ENCODE measurements at regions not wholly inside any gene's neighbourhood (a gene's known extent, or its start where the extent isn't known, plus 50 kb on each side); places are given as distances from the start of the nearest gene placed in this dataset.

- Histone ChIP-seq H3K36me3 (ENCODE audit: control insufficient read depth, insufficient read depth, low read length) (no peaks in the 10 kb centered on the region), H3K4me1 (ENCODE audit: control insufficient read depth, insufficient read depth, low read length) (no peaks in the 10 kb centered on the region; the same call in 1 of the 2 replicates), H3K4me3 (ENCODE audit: low read length) (no peak overlapping the region), H3K27ac (ENCODE audit: low read length) (no peak overlapping the region), H3K27me3 (ENCODE audit: control insufficient read depth, insufficient read depth, low read length) (no peaks in the 10 kb centered on the region), H3K9me3 (ENCODE audit: control insufficient read depth, insufficient read depth, low read length) (no peaks in the 10 kb centered on the region)
- no CpG with 5 or more reads among the region's 16 CpGs for WGBS (ENCODE audit: insufficient coverage, insufficient read length)
- DNase-seq (ENCODE audit: low read depth, low spot score), result no peak
Observed at GRCh38 chr5:3385991-3386519, 209.6 kb upstream of the IRX1 start.

GRCh38 chr5:3384531-3384930 is 211.1 kb upstream of the IRX1 start:
- H3K4me1 ChIP-seq (ENCODE audit: control insufficient read depth, insufficient read depth, low read length), result no peaks in the 10 kb centered on the region; the same call in 1 of the 2 replicates
- DNase-seq (ENCODE audit: low read depth, low spot score), result no peak
- WGBS (ENCODE audit: insufficient coverage, insufficient read length), result no CpG with 5 or more reads among the region's 7 CpGs
- H3K36me3 ChIP-seq (ENCODE audit: control insufficient read depth, insufficient read depth, low read length), result no peaks in the 10 kb centered on the region
- H3K27me3 ChIP-seq (ENCODE audit: control insufficient read depth, insufficient read depth, low read length), result no peaks in the 10 kb centered on the region
- no peaks in the 10 kb centered on the region for H3K9me3 ChIP-seq (ENCODE audit: control insufficient read depth, insufficient read depth, low read length)
- H3K4me3 ChIP-seq (ENCODE audit: low read length), result no peak overlapping the region
- H3K27ac ChIP-seq (ENCODE audit: low read length), result no peak overlapping the region

- no peaks in the 10 kb centered on the region; the same call in 1 of the 2 replicates for H3K4me1 ChIP-seq (ENCODE audit: control insufficient read depth, insufficient read depth, low read length)
- no peak overlapping the region for H3K4me3 ChIP-seq (ENCODE audit: low read length)
- no peaks in the 10 kb centered on the region for H3K36me3 ChIP-seq (ENCODE audit: control insufficient read depth, insufficient read depth, low read length)
- DNase-seq (ENCODE audit: low read depth, low spot score), result no peak
- no peaks in the 10 kb centered on the region for H3K27me3 ChIP-seq (ENCODE audit: control insufficient read depth, insufficient read depth, low read length)
- no peak overlapping the region for H3K27ac ChIP-seq (ENCODE audit: low read length)
- no CpG with 5 or more reads among the region's 9 CpGs for WGBS (ENCODE audit: insufficient coverage, insufficient read length)
- no peaks in the 10 kb centered on the region for H3K9me3 ChIP-seq (ENCODE audit: control insufficient read depth, insufficient read depth, low read length)
Observed at GRCh38 chr5:3382782-3383181, 212.8 kb upstream of the IRX1 start.

GRCh38 chr5:3382151-3382550 is 213.5 kb upstream of the IRX1 start:
- Histone ChIP-seq H3K27me3 (ENCODE audit: control insufficient read depth, insufficient read depth, low read length) (no peaks in the 10 kb centered on the region), H3K9me3 (ENCODE audit: control insufficient read depth, insufficient read depth, low read length) (no peaks in the 10 kb centered on the region), H3K27ac (ENCODE audit: low read length) (no peak overlapping the region), H3K4me1 (ENCODE audit: control insufficient read depth, insufficient read depth, low read length) (no peaks in the 10 kb centered on the region; the same call in 1 of the 2 replicates), H3K4me3 (ENCODE audit: low read length) (no peak overlapping the region), H3K36me3 (ENCODE audit: control insufficient read depth, insufficient read depth, low read length) (no peaks in the 10 kb centered on the region)
- WGBS (ENCODE audit: insufficient coverage, insufficient read length), result no CpG with 5 or more reads among the region's 10 CpGs
- DNase-seq (ENCODE audit: low read depth, low spot score), result no peak

- no peak for DNase-seq (ENCODE audit: low read depth, low spot score)
- Histone ChIP-seq H3K36me3 (ENCODE audit: control insufficient read depth, insufficient read depth, low read length) (no peaks in the 10 kb centered on the region), H3K27ac (ENCODE audit: low read length) (no peak overlapping the region), H3K4me3 (ENCODE audit: low read length) (no peak overlapping the region), H3K27me3 (ENCODE audit: control insufficient read depth, insufficient read depth, low read length) (no peaks in the 10 kb centered on the region), H3K9me3 (ENCODE audit: control insufficient read depth, insufficient read depth, low read length) (no peaks in the 10 kb centered on the region), H3K4me1 (ENCODE audit: control insufficient read depth, insufficient read depth, low read length) (no peaks in the 10 kb centered on the region; the same call in 1 of the 2 replicates)
- no CpG with 5 or more reads among the region's 15 CpGs for WGBS (ENCODE audit: insufficient coverage, insufficient read length)
Observed at GRCh38 chr5:3381206-3381825, 214.3 kb upstream of the IRX1 start.

- no peak overlapping the region for H3K27ac ChIP-seq (ENCODE audit: low read length)
- H3K9me3 ChIP-seq (ENCODE audit: control insufficient read depth, insufficient read depth, low read length), result no peaks in the 10 kb centered on the region
- H3K36me3 ChIP-seq (ENCODE audit: control insufficient read depth, insufficient read depth, low read length), result no peaks in the 10 kb centered on the region
- no peaks in the 10 kb centered on the region; the same call in 1 of the 2 replicates for H3K4me1 ChIP-seq (ENCODE audit: control insufficient read depth, insufficient read depth, low read length)
- no CpG with 5 or more reads among the region's 3 CpGs for WGBS (ENCODE audit: insufficient coverage, insufficient read length)
- H3K4me3 ChIP-seq (ENCODE audit: low read length), result no peak overlapping the region
- H3K27me3 ChIP-seq (ENCODE audit: control insufficient read depth, insufficient read depth, low read length), result no peaks in the 10 kb centered on the region
- DNase-seq (ENCODE audit: low read depth, low spot score), result no peak
Observed at GRCh38 chr5:3380689-3381088, 214.9 kb upstream of the IRX1 start.

- H3K4me3 ChIP-seq (ENCODE audit: low read length), result no peak overlapping the region
- no peak overlapping the region for H3K27ac ChIP-seq (ENCODE audit: low read length)
- no peak for DNase-seq (ENCODE audit: low read depth, low spot score)
- no peaks in the 10 kb centered on the region for H3K27me3 ChIP-seq (ENCODE audit: control insufficient read depth, insufficient read depth, low read length)
- H3K36me3 ChIP-seq (ENCODE audit: control insufficient read depth, insufficient read depth, low read length), result no peaks in the 10 kb centered on the region
- no CpG with 5 or more reads among the region's 5 CpGs for WGBS (ENCODE audit: insufficient coverage, insufficient read length)
- H3K9me3 ChIP-seq (ENCODE audit: control insufficient read depth, insufficient read depth, low read length), result no peaks in the 10 kb centered on the region
- no peaks in the 10 kb centered on the region for H3K4me1 ChIP-seq (ENCODE audit: control insufficient read depth, insufficient read depth, low read length)
Observed at GRCh38 chr5:3377831-3378230, 217.8 kb upstream of the IRX1 start.

GRCh38 chr5:3377176-3377575 is 218.5 kb upstream of the IRX1 start:
- Histone ChIP-seq H3K9me3 (ENCODE audit: control insufficient read depth, insufficient read depth, low read length) (no peaks in the 10 kb centered on the region), H3K36me3 (ENCODE audit: control insufficient read depth, insufficient read depth, low read length) (no peaks in the 10 kb centered on the region), H3K4me1 (ENCODE audit: control insufficient read depth, insufficient read depth, low read length) (no peaks in the 10 kb centered on the region), H3K27me3 (ENCODE audit: control insufficient read depth, insufficient read depth, low read length) (no peaks in the 10 kb centered on the region), H3K4me3 (ENCODE audit: low read length) (no peak overlapping the region), H3K27ac (ENCODE audit: low read length) (no peak overlapping the region)
- no CpG with 5 or more reads among the region's 8 CpGs for WGBS (ENCODE audit: insufficient coverage, insufficient read length)
- no peak for DNase-seq (ENCODE audit: low read depth, low spot score)

- WGBS (ENCODE audit: insufficient coverage, insufficient read length), result no CpG with 5 or more reads among the region's 6 CpGs
- Histone ChIP-seq H3K27me3 (ENCODE audit: control insufficient read depth, insufficient read depth, low read length) (no peaks in the 10 kb centered on the region), H3K4me3 (ENCODE audit: low read length) (no peak overlapping the region), H3K4me1 (ENCODE audit: control insufficient read depth, insufficient read depth, low read length) (no peaks in the 10 kb centered on the region), H3K9me3 (ENCODE audit: control insufficient read depth, insufficient read depth, low read length) (no peaks in the 10 kb centered on the region), H3K36me3 (ENCODE audit: control insufficient read depth, insufficient read depth, low read length) (no peaks in the 10 kb centered on the region), H3K27ac (ENCODE audit: low read length) (no peak overlapping the region)
- DNase-seq (ENCODE audit: low read depth, low spot score), result no peak
Observed at GRCh38 chr5:3376611-3377010, 219.0 kb upstream of the IRX1 start.

GRCh38 chr5:3375586-3376311 is 219.9 kb upstream of the IRX1 start:
- no peaks in the 10 kb centered on the region for H3K4me1 ChIP-seq (ENCODE audit: control insufficient read depth, insufficient read depth, low read length)
- no peaks in the 10 kb centered on the region for H3K9me3 ChIP-seq (ENCODE audit: control insufficient read depth, insufficient read depth, low read length)
- H3K27me3 ChIP-seq (ENCODE audit: control insufficient read depth, insufficient read depth, low read length), result no peaks in the 10 kb centered on the region
- no peaks in the 10 kb centered on the region for H3K36me3 ChIP-seq (ENCODE audit: control insufficient read depth, insufficient read depth, low read length)
- no peak for DNase-seq (ENCODE audit: low read depth, low spot score)
- no CpG with 5 or more reads among the region's 2 CpGs for WGBS (ENCODE audit: insufficient coverage, insufficient read length)
- H3K4me3 ChIP-seq (ENCODE audit: low read length), result no peak overlapping the region
- no peak overlapping the region for H3K27ac ChIP-seq (ENCODE audit: low read length)

Data from iPS DF 6.9 (cell line).